Activated CD4-positive, alpha-beta T cell treated with anti-CD3 and anti-CD28 coated beads, Interleukin-2, amount 10 ng/mL, durations not matched to agents 7 days and 5 days (primary cell): ENCODE measurements at regions not wholly inside any gene's neighbourhood (a gene's known extent, or its start where the extent isn't known, plus 50 kb on each side); places are given as distances from the start of the nearest gene placed in this dataset.
"Not testable (repeated sequence)": the region's sequence is repeated elsewhere in the genome, so short reads cannot be mapped to it uniquely, and the experiment has no call there.

Experiments
- CTCF ChIA-PET: fragments of 350-600 bp; sonication (Branson Sonifier 250); formaldehyde crosslinking; loops from one replicate; lab custom pipeline; 2021; ENCODE audit warnings: antibody characterized with exemption; lab: Charles Lee
- POLR2A ChIA-PET: fragments of 350-600 bp; sonication (Branson Sonifier 250); formaldehyde crosslinking; loops from one replicate; lab custom pipeline; 2021; ENCODE audit warnings: antibody characterized with exemption; lab: Charles Lee
- DNase-seq: peaks from one replicate; pipeline ENCODE4 v3.0.0-alpha.2; 2020
- H3K27ac Mint-ChIP-seq: one replicate; pipeline ENCODE4 v1.8.0; 2021; ENCODE audit warnings: mild to moderate bottlenecking, moderate library complexity, mixed read lengths
- H3K27me3 Mint-ChIP-seq: one replicate; pipeline ENCODE4 v1.8.0; 2021; ENCODE audit warnings: mixed read lengths
- H3K36me3 Mint-ChIP-seq: one replicate; pipeline ENCODE4 v1.8.0; 2021; ENCODE audit warnings: low read depth, mixed read lengths
- H3K4me1 Mint-ChIP-seq: one replicate; pipeline ENCODE4 v1.8.0; 2021; ENCODE audit warnings: mixed read lengths
- H3K4me3 Mint-ChIP-seq: one replicate; pipeline ENCODE4 v1.8.0; 2021; ENCODE audit warnings: mild to moderate bottlenecking, moderate library complexity, mixed read lengths
- H3K9me3 Mint-ChIP-seq: one replicate; pipeline ENCODE4 v1.8.0; 2021; ENCODE audit warnings: mixed read lengths

DNA sequence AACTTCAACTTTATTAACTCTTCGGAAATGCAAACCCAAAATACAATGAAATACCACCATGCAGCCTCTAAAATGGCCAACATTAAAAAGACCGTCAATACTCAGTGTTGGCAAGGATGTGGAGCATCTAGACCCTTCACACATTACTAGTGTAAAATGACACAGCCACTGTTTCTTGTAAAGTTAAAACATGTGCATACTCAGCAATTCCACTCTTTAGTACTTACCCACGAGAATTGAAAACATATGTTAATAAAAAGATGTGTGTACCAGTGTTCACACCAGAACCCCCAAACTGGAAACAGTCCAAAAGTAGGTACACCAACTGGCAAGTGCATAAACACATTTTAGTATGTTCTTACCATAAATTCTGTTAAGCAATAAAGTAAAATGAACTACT lies 294.7 kb downstream of the PLK2 start:
- Mint-ChIP-seq H3K4me3 (no peak overlapping the region), H3K9me3 (no peaks in the 10 kb centered on the region), H3K4me1 (no peaks in the 10 kb centered on the region), H3K27ac (no peak overlapping the region), H3K36me3 (no peaks in the 10 kb centered on the region), H3K27me3 (no peaks in the 10 kb centered on the region)
- DNase-seq = no peak
- ChIA-PET CTCF (no interaction called here), POLR2A (no interaction called here)

- H3K9me3 Mint-ChIP-seq, H3K27me3 Mint-ChIP-seq, POLR2A ChIA-PET, H3K27ac Mint-ChIP-seq, H3K36me3 Mint-ChIP-seq, H3K4me3 Mint-ChIP-seq, DNase-seq, CTCF ChIA-PET, H3K4me1 Mint-ChIP-seq: not testable (repeated sequence)
Observed at GRCh38 chr5:58161889-58162288, 298.0 kb downstream of the PLK2 start.

DNA sequence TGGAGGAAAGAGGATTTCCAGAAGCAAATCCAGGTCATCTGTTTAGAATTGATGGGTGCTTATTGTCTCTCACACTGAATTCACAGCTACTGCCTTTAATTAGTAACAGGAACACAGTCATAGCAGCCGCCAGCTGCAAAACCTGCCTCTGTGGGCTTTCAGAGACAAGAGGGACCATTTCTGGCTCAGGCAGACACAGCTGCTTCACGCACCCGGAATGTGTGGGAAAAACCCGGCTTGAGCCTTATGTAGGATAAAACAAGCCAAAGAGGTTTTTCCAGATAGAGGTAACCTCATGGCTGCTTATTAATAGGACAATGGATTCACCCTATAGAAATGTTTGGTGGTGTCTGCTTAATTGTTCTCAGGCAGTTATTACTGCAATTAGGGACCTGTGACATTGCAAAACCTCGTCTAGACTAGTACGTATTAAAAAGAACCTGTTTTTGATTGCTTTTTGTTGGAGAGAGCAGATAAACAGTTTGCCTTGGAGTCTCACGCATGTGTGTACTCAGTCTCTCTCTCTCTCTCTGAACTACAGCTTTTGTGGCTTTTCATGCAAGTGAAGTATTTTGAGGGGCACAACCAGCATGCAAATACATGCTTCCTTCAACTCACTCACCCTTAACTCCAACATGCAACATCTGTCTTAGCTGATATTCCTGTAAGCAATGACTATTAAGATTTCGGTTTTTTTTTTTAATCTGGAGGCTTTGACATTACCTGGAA lies 302.7 kb downstream of the PLK2 start:
- ChIA-PET CTCF (no interaction called here), POLR2A (no interaction called here)
- no peak for DNase-seq
- Mint-ChIP-seq H3K4me1 (no peaks in the 10 kb centered on the region), H3K27ac (no peak overlapping the region), H3K9me3 (no peaks in the 10 kb centered on the region), H3K4me3 (no peak overlapping the region), H3K27me3 (peaks cover 5% of the 10 kb centered on the region), H3K36me3 (no peaks in the 10 kb centered on the region)

DNA sequence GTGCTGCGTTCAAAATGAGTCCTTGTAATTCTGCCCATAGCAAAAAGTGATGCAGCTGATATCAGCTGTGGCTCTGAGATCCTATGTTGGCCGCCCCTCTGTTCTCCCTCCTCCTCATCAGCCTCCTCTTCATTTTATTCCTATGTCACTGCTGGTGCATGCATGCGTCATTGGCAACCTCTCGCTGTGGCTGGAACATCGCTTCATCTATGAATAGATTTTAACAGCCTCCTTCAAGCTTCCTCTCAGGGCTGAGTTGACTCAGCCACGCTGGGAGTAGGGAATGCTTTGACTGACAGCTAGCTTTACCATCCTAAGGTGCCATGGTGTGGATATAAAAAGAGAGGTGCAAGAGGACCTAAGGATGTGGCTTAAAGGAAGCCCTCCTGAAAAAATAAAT lies 303.5 kb downstream of the PLK2 start:
- ChIA-PET POLR2A (no interaction called here), CTCF (no interaction called here)
- Mint-ChIP-seq H3K9me3 (no peaks in the 10 kb centered on the region), H3K4me3 (no peak overlapping the region), H3K36me3 (no peaks in the 10 kb centered on the region), H3K4me1 (no peaks in the 10 kb centered on the region), H3K27me3 (peaks cover 5% of the 10 kb centered on the region), H3K27ac (no peak overlapping the region)
- no peak for DNase-seq

GRCh38 chr5:58153255-58153654 lies 306.6 kb downstream of the PLK2 start:
- Mint-ChIP-seq H3K27ac (no peak overlapping the region), H3K9me3 (no peaks in the 10 kb centered on the region), H3K27me3 (peaks cover 5% of the 10 kb centered on the region), H3K4me1 (no peaks in the 10 kb centered on the region), H3K36me3 (no peaks in the 10 kb centered on the region), H3K4me3 (no peak overlapping the region)
- DNase-seq = no peak
- POLR2A ChIA-PET = no interaction called here
- CTCF ChIA-PET = no interaction called here

DNA sequence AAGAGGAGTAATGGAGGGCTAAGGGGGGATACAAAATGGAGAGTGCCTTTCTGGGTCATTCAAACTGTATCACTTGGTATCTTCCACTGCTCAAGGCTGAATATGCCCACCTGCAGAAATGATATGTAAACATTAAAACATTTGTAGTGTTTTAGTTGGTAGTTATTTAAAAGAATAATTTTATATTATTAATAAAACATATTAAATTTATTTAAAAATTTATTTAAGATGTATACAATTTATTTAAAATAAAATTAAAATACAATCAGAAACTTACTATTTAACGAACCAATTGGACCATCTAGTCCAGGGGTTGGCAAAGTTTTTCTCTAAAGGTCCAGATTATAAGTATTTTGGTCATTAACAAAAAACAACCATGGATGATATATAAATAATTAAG lies 308.5 kb downstream of the PLK2 start:
- ChIA-PET CTCF (no interaction called here), POLR2A (no interaction called here)
- Mint-ChIP-seq H3K9me3 (no peaks in the 10 kb centered on the region), H3K27me3 (peaks cover 6% of the 10 kb centered on the region), H3K4me3 (no peak overlapping the region), H3K36me3 (no peaks in the 10 kb centered on the region), H3K27ac (no peak overlapping the region), H3K4me1 (no peaks in the 10 kb centered on the region)
- no peak for DNase-seq

GRCh38 chr5:58150926-58151325 lies 309.0 kb downstream of the PLK2 start:
- POLR2A ChIA-PET = no interaction called here
- no peak for DNase-seq
- H3K4me3 Mint-ChIP-seq = no peak overlapping the region
- CTCF ChIA-PET = no interaction called here
- H3K27ac Mint-ChIP-seq = no peak overlapping the region
- H3K36me3 Mint-ChIP-seq = no peaks in the 10 kb centered on the region
- peaks cover 6% of the 10 kb centered on the region for H3K27me3 Mint-ChIP-seq
- no peaks in the 10 kb centered on the region for H3K4me1 Mint-ChIP-seq
- no peaks in the 10 kb centered on the region for H3K9me3 Mint-ChIP-seq

- no peaks in the 10 kb centered on the region for H3K4me1 Mint-ChIP-seq
Observed at GRCh38 chr5:58149746-58150145, 310.1 kb downstream of the PLK2 start.

DNA sequence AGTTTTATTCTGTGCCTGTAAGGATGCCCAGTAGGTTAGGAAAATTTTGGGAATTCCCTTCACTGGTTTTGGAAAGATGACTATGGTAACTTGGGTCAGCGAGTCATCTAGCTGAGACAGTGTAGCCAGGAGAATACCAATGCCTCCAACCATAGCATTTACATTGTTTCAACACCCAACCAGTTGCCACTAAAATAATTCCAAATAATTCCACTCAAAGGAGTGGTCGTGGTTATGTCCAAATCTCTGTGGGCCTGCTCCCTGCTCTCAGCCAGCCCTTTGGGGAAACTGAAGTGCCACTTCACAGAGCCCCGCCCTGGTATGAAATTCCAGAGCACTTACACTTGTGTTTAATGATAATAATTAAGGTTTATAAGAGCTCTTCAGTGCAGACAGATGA lies 310.5 kb downstream of the PLK2 start:
- H3K27ac Mint-ChIP-seq = no peak overlapping the region
- no peak for DNase-seq
- H3K27me3 Mint-ChIP-seq = peaks cover 6% of the 10 kb centered on the region
- CTCF ChIA-PET = no interaction called here
- H3K4me3 Mint-ChIP-seq = no peak overlapping the region
- H3K9me3 Mint-ChIP-seq = no peaks in the 10 kb centered on the region
- no peaks in the 10 kb centered on the region for H3K36me3 Mint-ChIP-seq
- H3K4me1 Mint-ChIP-seq = no peaks in the 10 kb centered on the region
- POLR2A ChIA-PET = no interaction called here

More at GRCh38 chr5:58149746-58150145, 310.1 kb downstream of the PLK2 start:
- POLR2A ChIA-PET = no interaction called here
- Mint-ChIP-seq H3K36me3 (no peaks in the 10 kb centered on the region), H3K4me3 (no peak overlapping the region), H3K9me3 (no peaks in the 10 kb centered on the region), H3K27ac (no peak overlapping the region), H3K27me3 (peaks cover 6% of the 10 kb centered on the region)
- CTCF ChIA-PET = no interaction called here
- no peak for DNase-seq

DNA sequence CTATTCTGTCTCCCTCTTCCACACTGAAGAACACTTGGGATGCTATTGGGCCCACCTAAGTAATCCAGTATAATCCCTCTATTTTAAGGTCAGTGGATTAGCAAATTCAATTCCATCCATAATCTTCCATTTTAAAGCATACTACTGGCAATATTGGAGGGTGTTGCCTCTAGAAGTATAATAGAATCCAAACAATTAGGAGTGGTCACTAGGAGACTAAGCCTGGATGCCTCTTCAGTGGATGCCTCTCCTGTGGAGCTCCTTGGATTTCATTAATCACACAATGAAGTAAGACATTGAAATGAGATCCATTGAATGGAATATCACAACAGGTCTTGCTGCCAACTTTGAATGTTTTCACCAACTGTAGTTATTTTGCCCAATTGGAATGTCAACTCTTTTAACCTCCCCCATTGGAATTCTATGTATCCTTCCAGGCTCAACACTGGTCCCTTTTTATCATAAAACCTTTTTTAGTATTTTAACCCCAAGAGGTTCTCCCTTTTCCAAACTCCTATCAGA lies 311.6 kb downstream of the PLK2 start:
- no peaks in the 10 kb centered on the region for H3K36me3 Mint-ChIP-seq
- no peaks in the 10 kb centered on the region for H3K4me1 Mint-ChIP-seq
- POLR2A ChIA-PET = no interaction called here
- DNase-seq = no peak
- H3K27ac Mint-ChIP-seq = no peak overlapping the region
- peaks cover 1% of the 10 kb centered on the region for H3K27me3 Mint-ChIP-seq
- CTCF ChIA-PET = no interaction called here
- H3K9me3 Mint-ChIP-seq = no peaks in the 10 kb centered on the region
- no peak overlapping the region for H3K4me3 Mint-ChIP-seq

- CTCF ChIA-PET = no interaction called here
- no peak for DNase-seq
- Mint-ChIP-seq H3K4me1 (no peaks in the 10 kb centered on the region), H3K36me3 (no peaks in the 10 kb centered on the region), H3K9me3 (no peaks in the 10 kb centered on the region), H3K4me3 (no peak overlapping the region), H3K27ac (no peak overlapping the region), H3K27me3 (peaks cover 1% of the 10 kb centered on the region)
- POLR2A ChIA-PET = no interaction called here
Observed at GRCh38 chr5:58145397-58145934, 314.4 kb downstream of the PLK2 start.

DNA sequence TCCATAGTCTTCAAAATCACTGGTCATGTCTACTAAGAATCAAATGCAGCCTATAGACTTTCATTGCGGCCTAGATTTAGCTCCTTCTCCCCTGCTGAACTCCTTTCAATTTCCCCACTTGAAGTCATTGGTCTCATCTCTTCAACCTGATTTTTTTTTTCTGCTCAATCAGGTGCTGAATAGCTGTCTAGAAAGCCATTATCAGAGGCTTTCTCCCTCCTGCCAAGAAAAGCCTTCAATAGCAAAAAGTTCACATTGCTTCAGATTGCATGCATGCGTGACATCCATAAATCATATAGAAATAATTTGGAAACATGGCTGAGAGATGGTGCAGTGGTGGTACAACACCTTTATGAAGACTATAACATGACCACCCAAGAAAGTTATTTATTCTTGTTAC lies 316.2 kb downstream of the PLK2 start:
- H3K27ac Mint-ChIP-seq = no peak overlapping the region
- ChIA-PET CTCF (no interaction called here), POLR2A (no interaction called here)
- no peak overlapping the region for H3K4me3 Mint-ChIP-seq
- no peaks in the 10 kb centered on the region for H3K9me3 Mint-ChIP-seq
- no peak for DNase-seq
- peaks cover 1% of the 10 kb centered on the region for H3K27me3 Mint-ChIP-seq
- no peaks in the 10 kb centered on the region for H3K36me3 Mint-ChIP-seq
- no peaks in the 10 kb centered on the region for H3K4me1 Mint-ChIP-seq

DNA sequence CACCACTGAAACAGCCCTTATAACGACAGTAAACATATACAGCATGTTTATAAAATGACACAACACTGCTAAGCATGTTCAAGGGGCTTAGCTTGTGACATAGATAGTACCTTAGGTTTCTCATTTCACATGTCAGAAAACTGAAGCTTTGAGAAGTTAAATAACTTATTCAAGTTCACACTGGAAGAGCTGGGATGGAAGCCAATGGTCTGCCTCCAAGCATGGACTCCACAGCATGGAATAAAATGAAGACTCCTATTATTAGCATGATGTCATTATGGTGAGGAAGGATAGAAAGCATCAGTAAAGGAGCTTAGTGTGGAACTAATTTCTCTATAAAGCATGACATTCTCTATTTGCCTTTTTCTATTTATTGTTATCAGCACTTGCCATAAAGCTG lies 316.7 kb downstream of the PLK2 start:
- POLR2A ChIA-PET = no interaction called here
- Mint-ChIP-seq H3K4me1 (no peaks in the 10 kb centered on the region), H3K36me3 (no peaks in the 10 kb centered on the region)

GRCh38 chr5:58138791-58139190 lies 321.1 kb downstream of the PLK2 start:
- H3K9me3 Mint-ChIP-seq = no peaks in the 10 kb centered on the region
- DNase-seq = no peak
- no peak overlapping the region for H3K27ac Mint-ChIP-seq
- no peaks in the 10 kb centered on the region for H3K36me3 Mint-ChIP-seq
- POLR2A ChIA-PET = no interaction called here
- H3K4me1 Mint-ChIP-seq = no peaks in the 10 kb centered on the region
- H3K27me3 Mint-ChIP-seq = peaks cover 2% of the 10 kb centered on the region
- H3K4me3 Mint-ChIP-seq = no peak overlapping the region
- CTCF ChIA-PET = no interaction called here

More for the DNA sequence above, 316.7 kb downstream of the PLK2 start:
- DNase-seq = no peak
- Mint-ChIP-seq H3K9me3 (no peaks in the 10 kb centered on the region), H3K27me3 (peaks cover 1% of the 10 kb centered on the region), H3K27ac (no peak overlapping the region), H3K4me3 (no peak overlapping the region)
- CTCF ChIA-PET = no interaction called here
